Spinal cord (tissue), 9 donors: ENCODE measurements at regions not wholly inside any gene's neighbourhood (a gene's known extent, or its start where the extent isn't known, plus 50 kb on each side); places are given as distances from the start of the nearest gene placed in this dataset.
A peak's percentile ranks its signal among the peaks of the same experiment; 100 is the strongest.

Experiments
- DNase-seq, 6 donors: peaks; one replicate each; pipeline versions ENCODE4 v3.0.0 to v3.0.0-alpha.2; 2013 to 2015; ENCODE audit warnings: low spot score in 6 of 6, low read depth in 4 of 6
- H3K27ac ChIP-seq: one replicate; pipeline ENCODE4 v1.5.1; 2013; ENCODE audit warnings: low read depth, low read length, control low read depth
- H3K27me3 ChIP-seq: one replicate; pipeline ENCODE4 v1.6.1; 2013; ENCODE audit warnings: low read length; ENCODE audit not compliant: control insufficient read depth, insufficient read depth
- H3K36me3 ChIP-seq: one replicate; pipeline ENCODE4 v1.6.1; 2013; ENCODE audit warnings: low read length; ENCODE audit not compliant: control insufficient read depth, insufficient read depth
- H3K4me1 ChIP-seq: one replicate; pipeline ENCODE4 v1.6.1; 2013; ENCODE audit warnings: low read length; ENCODE audit not compliant: control insufficient read depth, insufficient read depth
- H3K4me3 ChIP-seq: one replicate; pipeline ENCODE4 v1.5.1; 2013; ENCODE audit warnings: low read depth, low read length, control low read depth
- H3K9me3 ChIP-seq: one replicate; pipeline ENCODE4 v1.6.1; 2013; ENCODE audit warnings: low read length; ENCODE audit not compliant: control insufficient read depth, insufficient read depth
- WGBS: methylation state at CpG from one replicate; pipeline ENCODE4 v1.1.5; 2013; ENCODE audit warnings: missing lambda C conversion rate; ENCODE audit not compliant: insufficient coverage; 5-methylcytosine and 5-hydroxymethylcytosine counted together
- donor health status: healthy.

- WGBS = no CpG with 5 or more reads among the region's 3 CpGs
- Histone ChIP-seq H3K36me3 (no peaks in the 10 kb centered on the region), H3K4me3 (no peak overlapping the region), H3K4me1 (no peaks in the 10 kb centered on the region), H3K27ac (no peak overlapping the region), H3K9me3 (no peaks in the 10 kb centered on the region), H3K27me3 (no peaks in the 10 kb centered on the region)
- no peak for DNase-seq
Measured at GRCh38 chr12:80045594-80045993, 53.7 kb upstream of the OTOGL start.

- no peak for DNase-seq
- Histone ChIP-seq H3K36me3 (no peaks in the 10 kb centered on the region), H3K27ac (no peak overlapping the region), H3K4me3 (no peak overlapping the region), H3K4me1 (no peaks in the 10 kb centered on the region), H3K9me3 (no peaks in the 10 kb centered on the region), H3K27me3 (no peaks in the 10 kb centered on the region)
- 100% methylated on average over 1 of the region's 1 CpG for WGBS
Measured at GRCh38 chr12:80044694-80045046, 54.7 kb upstream of the OTOGL start.

DNA sequence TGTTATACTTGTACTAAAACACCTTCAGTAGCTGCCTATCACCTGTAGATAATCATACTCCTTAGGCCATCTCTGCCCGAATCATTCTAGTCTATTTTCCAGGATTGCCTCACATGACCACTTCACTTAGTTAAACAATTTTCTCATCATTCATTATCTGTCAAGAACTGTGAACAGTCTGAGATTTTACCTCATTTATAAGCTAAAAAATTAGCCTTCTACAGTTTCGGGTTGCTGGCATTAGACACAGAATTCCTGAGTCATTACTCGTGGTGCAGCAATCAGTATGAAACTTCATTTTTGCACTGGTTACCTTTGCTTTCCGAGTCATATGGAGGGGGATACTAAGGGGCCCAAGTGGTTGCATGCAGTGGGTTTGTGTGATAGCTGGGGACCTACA lies 57.6 kb upstream of the OTOGL start:
- Histone ChIP-seq H3K27ac (no peak overlapping the region), H3K4me1 (no peaks in the 10 kb centered on the region), H3K36me3 (no peaks in the 10 kb centered on the region), H3K9me3 (no peaks in the 10 kb centered on the region), H3K4me3 (no peak overlapping the region), H3K27me3 (no peaks in the 10 kb centered on the region)
- 85% methylated on average over 3 of the region's 4 CpGs for WGBS
- no peak for DNase-seq

GRCh38 chr12:80041071-80041470 lies 58.3 kb upstream of the OTOGL start:
- WGBS = 80% methylated on average over 1 of the region's 2 CpGs
- Histone ChIP-seq H3K27ac (no peak overlapping the region), H3K4me1 (no peaks in the 10 kb centered on the region)

GRCh38 chr12:80040075-80040738 lies 59.1 kb upstream of the OTOGL start:
- DNase-seq = no peak
- no peak overlapping the region for H3K4me3 ChIP-seq
- 69% methylated on average over 4 of the region's 8 CpGs for WGBS
- H3K4me1 ChIP-seq = no peaks in the 10 kb centered on the region
- H3K36me3 ChIP-seq = no peaks in the 10 kb centered on the region
- no peaks in the 10 kb centered on the region for H3K27me3 ChIP-seq
- no peaks in the 10 kb centered on the region for H3K9me3 ChIP-seq
- H3K27ac ChIP-seq = no peak overlapping the region

More at GRCh38 chr12:80041071-80041470, 58.3 kb upstream of the OTOGL start:
- Histone ChIP-seq H3K4me3 (no peak overlapping the region), H3K36me3 (no peaks in the 10 kb centered on the region), H3K27me3 (no peaks in the 10 kb centered on the region), H3K9me3 (no peaks in the 10 kb centered on the region)
- no peak for DNase-seq

- no peak for DNase-seq
- WGBS = no CpG with 5 or more reads among the region's 4 CpGs
- no peaks in the 10 kb centered on the region for H3K9me3 ChIP-seq
- no peaks in the 10 kb centered on the region for H3K27me3 ChIP-seq
- H3K27ac ChIP-seq = no peak overlapping the region
- no peaks in the 10 kb centered on the region for H3K36me3 ChIP-seq
- H3K4me1 ChIP-seq = no peaks in the 10 kb centered on the region
- H3K4me3 ChIP-seq = no peak overlapping the region
Measured at GRCh38 chr12:80038062-80038560, 61.2 kb upstream of the OTOGL start.

- H3K27me3 ChIP-seq = no peaks in the 10 kb centered on the region
- H3K36me3 ChIP-seq = no peaks in the 10 kb centered on the region
- no CpG with 5 or more reads among the region's 2 CpGs for WGBS
- no peaks in the 10 kb centered on the region for H3K4me1 ChIP-seq
- no peak overlapping the region for H3K27ac ChIP-seq
- no peaks in the 10 kb centered on the region for H3K9me3 ChIP-seq
- no peak overlapping the region for H3K4me3 ChIP-seq
- peak in 1 of 6 donors; percentile 45 for DNase-seq
Measured at GRCh38 chr12:80033448-80033847, 65.9 kb upstream of the OTOGL start.

GRCh38 chr12:80032946-80033345 lies 66.4 kb upstream of the OTOGL start:
- WGBS = no CpG with 5 or more reads among the region's 1 CpG
- no peak for DNase-seq
- no peaks in the 10 kb centered on the region for H3K9me3 ChIP-seq

DNA sequence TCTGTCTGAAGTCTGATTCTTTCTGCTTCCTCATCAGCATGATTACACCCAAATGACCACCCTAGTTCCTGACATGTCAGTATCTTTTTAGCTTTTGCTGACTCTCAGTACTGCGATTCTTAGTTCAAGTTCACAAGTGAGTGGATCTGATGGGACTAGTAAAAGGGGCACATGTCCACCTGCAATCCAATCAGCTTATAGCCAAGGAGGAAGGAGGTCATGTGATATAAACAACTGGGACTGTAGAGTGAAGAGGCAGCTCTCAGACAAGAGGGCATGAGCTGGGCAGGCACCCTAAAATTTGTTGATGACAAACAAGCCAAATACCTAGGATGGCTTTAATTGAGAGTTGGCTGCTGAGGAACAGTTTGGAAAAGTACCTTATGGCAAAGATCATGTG lies 68.1 kb upstream of the OTOGL start:
- Histone ChIP-seq H3K36me3 (no peaks in the 10 kb centered on the region), H3K9me3 (peaks cover 4% of the 10 kb centered on the region), H3K27ac (no peak overlapping the region), H3K4me1 (no peaks in the 10 kb centered on the region), H3K27me3 (no peaks in the 10 kb centered on the region), H3K4me3 (no peak overlapping the region)
- no peak for DNase-seq
- no CpG with 5 or more reads among the region's 1 CpG for WGBS

More at GRCh38 chr12:80032946-80033345, 66.4 kb upstream of the OTOGL start:
- Histone ChIP-seq H3K4me3 (no peak overlapping the region), H3K27ac (no peak overlapping the region), H3K27me3 (no peaks in the 10 kb centered on the region), H3K36me3 (no peaks in the 10 kb centered on the region), H3K4me1 (no peaks in the 10 kb centered on the region)

DNA sequence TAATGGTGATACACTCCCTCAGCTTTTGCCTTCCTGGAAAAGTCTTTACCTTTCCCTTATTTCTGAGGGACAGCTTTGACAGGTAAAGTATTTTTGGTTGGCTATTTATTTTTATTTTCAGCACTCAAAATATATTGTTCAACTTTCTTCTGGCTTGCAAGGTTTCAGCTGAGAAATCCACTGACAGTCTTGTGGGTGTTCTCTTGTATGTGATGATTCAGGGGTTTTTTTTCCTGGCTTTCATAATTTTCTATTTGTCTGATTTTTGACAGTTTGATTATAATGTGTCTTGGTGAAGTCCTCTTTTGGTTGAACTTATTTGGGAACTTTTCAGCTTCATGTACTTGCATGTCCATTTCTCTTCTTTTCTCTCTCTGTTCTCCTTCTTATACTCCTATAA lies 73.7 kb upstream of the OTOGL start:
- Histone ChIP-seq H3K4me3 (no peak overlapping the region), H3K27ac (no peak overlapping the region), H3K36me3 (no peaks in the 10 kb centered on the region), H3K27me3 (no peaks in the 10 kb centered on the region), H3K9me3 (peaks cover 6% of the 10 kb centered on the region), H3K4me1 (no peaks in the 10 kb centered on the region)
- DNase-seq = no peak
